ENCODE measurements at regions not wholly inside any gene's neighbourhood (a gene's known extent, or its start where the extent isn't known, plus 50 kb on each side); places are given as distances from the start of the nearest gene placed in this dataset.

DNA sequence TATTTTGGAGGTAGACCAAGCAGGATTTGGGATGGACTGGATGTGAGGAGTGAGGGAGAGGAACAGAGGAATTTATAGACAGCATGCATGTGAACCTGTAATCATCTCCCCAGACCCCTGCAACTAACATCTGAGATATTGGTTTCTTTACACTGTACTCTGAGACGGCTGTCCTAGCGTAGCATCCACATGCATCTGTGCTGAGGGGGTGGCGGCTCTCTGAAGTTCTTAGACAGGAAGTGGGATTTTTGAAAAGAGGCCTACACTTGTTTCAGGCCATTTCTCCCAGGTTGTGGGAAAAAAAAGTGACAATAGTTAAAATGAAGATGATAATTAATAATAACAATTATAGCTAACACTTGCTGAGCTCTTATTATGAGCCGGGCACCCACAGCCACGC, 150.2 kb upstream of the GATA6 start:
- no peak for DNase-seq (ENCODE audit: low read depth)
- in situ Hi-C loops (cut with HindIII; ENCODE audit: low sequenced_read_pairs), result no loop called here
- TF ChIP-seq, protein P1, sequence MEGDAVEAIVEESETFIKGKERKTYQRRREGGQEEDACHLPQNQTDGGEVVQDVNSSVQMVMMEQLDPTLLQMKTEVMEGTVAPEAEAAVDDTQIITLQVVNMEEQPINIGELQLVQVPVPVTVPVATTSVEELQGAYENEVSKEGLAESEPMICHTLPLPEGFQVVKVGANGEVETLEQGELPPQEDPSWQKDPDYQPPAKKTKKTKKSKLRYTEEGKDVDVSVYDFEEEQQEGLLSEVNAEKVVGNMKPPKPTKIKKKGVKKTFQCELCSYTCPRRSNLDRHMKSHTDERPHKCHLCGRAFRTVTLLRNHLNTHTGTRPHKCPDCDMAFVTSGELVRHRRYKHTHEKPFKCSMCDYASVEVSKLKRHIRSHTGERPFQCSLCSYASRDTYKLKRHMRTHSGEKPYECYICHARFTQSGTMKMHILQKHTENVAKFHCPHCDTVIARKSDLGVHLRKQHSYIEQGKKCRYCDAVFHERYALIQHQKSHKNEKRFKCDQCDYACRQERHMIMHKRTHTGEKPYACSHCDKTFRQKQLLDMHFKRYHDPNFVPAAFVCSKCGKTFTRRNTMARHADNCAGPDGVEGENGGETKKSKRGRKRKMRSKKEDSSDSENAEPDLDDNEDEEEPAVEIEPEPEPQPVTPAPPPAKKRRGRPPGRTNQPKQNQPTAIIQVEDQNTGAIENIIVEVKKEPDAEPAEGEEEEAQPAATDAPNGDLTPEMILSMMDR (IDR thresholded peaks at IDR 0.05; ENCODE audit: low read depth, low read length, missing control alignments), result no peak
- no peak overlapping the region for H3K4me3 ChIP-seq (ENCODE audit: low read depth, low read length)

DNA sequence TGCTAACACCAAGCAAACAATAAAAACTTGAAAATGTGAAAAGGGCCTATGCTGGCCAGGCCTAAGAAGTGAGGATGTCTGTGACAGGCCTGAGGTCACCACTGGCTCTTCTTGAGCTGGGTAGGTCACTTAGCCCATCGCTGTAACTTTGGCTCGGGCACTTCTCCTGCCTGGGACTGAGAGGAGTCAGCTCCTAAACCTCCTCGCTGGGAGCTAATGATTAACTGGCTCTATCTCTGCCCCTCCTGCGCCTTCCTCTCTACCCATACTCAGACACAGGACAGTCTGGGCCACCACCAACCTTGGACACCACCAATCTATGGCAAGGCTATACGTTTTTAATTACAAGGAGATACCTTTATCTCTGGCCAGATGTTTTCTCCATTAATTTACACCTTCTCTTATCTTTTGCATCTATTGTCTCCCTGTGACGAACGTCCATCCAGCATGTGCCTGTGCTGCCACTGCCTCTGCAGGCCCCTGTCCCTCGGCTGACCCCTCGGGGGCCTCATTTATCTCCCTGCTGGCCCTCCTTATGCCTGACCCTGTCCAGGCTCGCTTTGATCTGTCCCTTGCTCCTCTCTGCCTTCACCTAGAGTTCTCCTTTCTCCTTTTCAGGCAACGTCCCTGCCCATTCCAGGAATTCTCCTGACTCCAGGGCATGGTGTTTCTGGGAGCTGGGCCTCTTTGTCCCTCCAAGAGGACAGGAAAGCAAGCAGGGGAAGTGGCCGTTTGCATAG, 149.1 kb upstream of the GATA6 start:
- DNase-seq (ENCODE audit: low read depth), result no peak
- in situ Hi-C loops (cut with HindIII; ENCODE audit: low sequenced_read_pairs), result no loop called here
- TF ChIP-seq, protein P1 (IDR thresholded peaks at IDR 0.05; ENCODE audit: low read depth, low read length, missing control alignments), result no peak
- no peak overlapping the region for H3K4me3 ChIP-seq (ENCODE audit: low read depth, low read length)

DNA sequence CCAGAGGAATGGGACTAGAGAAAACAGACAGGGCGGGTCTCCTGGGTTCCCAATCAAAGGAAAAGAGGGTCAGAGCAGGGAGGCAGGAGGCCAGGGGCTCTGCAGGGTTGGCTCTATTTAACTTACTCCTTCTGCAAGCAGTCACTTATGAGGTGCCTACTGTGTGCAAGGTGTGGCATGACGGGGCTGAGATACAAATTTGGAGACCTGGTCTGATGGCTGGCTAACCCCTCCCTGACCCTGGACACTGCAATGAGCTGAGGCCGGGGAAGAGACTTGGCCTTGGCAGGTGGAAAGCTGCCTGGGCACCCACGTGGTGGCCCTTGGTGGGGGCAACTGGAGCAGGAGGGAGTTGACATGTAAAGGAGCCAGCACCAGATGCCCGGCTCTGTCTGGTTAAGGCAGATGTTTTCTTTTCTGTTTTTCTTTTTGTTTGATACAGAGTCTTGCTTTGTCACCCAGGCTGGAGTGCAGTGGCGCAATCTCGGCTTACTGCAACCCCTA, 148.5 kb upstream of the GATA6 start:
- DNase-seq (ENCODE audit: low read depth), result no peak
- in situ Hi-C loops (cut with HindIII; ENCODE audit: low sequenced_read_pairs), result no loop called here
- TF ChIP-seq, protein P1 (IDR thresholded peaks at IDR 0.05; ENCODE audit: low read depth, low read length, missing control alignments), result no peak
- no peak overlapping the region for H3K4me3 ChIP-seq (ENCODE audit: low read depth, low read length)

DNA sequence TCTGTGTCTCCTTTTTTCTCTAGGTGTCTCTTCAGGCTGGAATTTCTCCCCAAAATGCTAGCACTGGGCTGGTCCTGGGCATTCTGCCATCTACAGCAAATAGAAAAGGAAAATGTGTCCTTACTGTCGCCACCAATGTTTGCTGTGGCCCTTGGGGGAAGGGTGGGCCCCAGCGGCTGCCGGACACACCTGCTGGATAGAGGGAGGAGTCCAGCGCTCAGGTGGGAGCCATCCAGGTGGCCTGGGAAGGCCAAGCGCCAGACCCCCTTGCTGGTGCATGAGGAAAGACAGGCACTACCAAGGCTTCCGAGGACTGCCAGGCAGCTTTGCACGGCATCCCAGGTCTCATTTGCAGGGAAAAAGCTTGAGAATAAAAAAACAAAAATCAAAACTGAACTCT, 147.7 kb upstream of the GATA6 start:
- in situ Hi-C loops (cut with HindIII; ENCODE audit: low sequenced_read_pairs), result no loop called here
- DNase-seq (ENCODE audit: low read depth), result no peak
- TF ChIP-seq, protein P1 (IDR thresholded peaks at IDR 0.05; ENCODE audit: low read depth, low read length, missing control alignments), result no peak
- H3K4me3 ChIP-seq (ENCODE audit: low read depth, low read length), result no peak overlapping the region

DNA sequence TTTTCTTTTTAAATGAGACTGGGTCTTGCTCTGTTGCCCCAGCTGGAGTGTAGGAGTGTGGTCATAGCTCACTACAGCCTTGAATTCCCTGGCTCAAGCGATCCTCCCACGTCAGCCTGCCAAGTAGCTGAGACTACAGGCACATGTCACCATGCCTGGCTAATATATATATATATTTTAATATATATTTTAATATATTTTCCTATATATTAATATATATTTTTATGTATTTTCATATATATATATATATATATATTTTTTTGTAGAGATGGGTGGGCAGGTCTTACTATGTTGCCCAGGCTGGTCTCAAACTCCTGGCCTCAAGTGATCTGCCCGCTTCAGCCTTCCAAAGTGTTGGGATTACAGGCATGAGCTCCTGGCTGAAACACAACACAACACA, 144.5 kb upstream of the GATA6 start:
- TF ChIP-seq, protein P1 (IDR thresholded peaks at IDR 0.05; ENCODE audit: low read depth, low read length, missing control alignments), result no peak
- no peak overlapping the region for H3K4me3 ChIP-seq (ENCODE audit: low read depth, low read length)
- in situ Hi-C loops (cut with HindIII; ENCODE audit: low sequenced_read_pairs), result no loop called here
- DNase-seq (ENCODE audit: low read depth), result no peak

DNA sequence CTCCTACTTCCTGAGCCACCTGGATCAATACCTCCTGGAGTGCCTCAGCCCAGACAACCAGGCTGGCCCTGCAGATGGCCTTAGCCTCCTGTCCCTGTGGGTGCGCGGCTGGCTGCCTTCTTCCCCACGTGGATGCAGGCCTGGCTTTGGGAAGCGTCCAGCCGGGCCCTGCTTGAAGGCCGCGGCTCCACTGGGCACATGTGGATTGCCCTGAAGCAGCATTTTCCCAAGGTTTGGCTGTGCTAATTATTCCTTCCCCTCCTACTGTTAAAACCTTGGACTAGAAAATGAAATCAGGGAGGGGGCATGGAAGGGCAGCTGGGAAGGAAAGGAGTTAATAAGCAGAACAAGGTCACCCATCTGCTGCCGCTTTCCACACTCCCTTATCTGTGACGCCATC, 143.0 kb upstream of the GATA6 start:
- no peak overlapping the region for H3K4me3 ChIP-seq (ENCODE audit: low read depth, low read length)
- in situ Hi-C loops (cut with HindIII; ENCODE audit: low sequenced_read_pairs), result no loop called here
- TF ChIP-seq, protein P1 (IDR thresholded peaks at IDR 0.05; ENCODE audit: low read depth, low read length, missing control alignments), result no peak
- DNase-seq (ENCODE audit: low read depth), result no peak

Measured in astrocyte of the cerebellum (primary cell).